Fibroblast of the aortic adventitia (primary cell): ENCODE measurements at regions not wholly inside any gene's neighbourhood (a gene's known extent, or its start where the extent isn't known, plus 50 kb on each side); places are given as distances from the start of the nearest gene placed in this dataset.

ENCODE experiments used
- DNase-seq: peaks from one replicate; pipeline ENCODE4 v3.0.0-alpha.2; 2010; ENCODE audit warnings: low read depth
- H3K4me3 ChIP-seq: 2 replicates; pipeline ENCODE4 v1.5.1; 2011; ENCODE audit warnings: low read depth, mild to moderate bottlenecking, control low read depth, low read length, moderate library complexity
- TF ChIP-seq, protein P1 (sequence below): IDR thresholded peaks from 2 replicates; pipeline ENCODE4 v1.5.1; 2011; ENCODE audit warnings: mild to moderate bottlenecking, low read length, control low read depth, inconsistent platforms; ENCODE audit not compliant: insufficient read depth

GRCh38 chr1:81467383-81467782, 333.4 kb upstream of the ADGRL2 start:
- TF ChIP-seq, protein P1, sequence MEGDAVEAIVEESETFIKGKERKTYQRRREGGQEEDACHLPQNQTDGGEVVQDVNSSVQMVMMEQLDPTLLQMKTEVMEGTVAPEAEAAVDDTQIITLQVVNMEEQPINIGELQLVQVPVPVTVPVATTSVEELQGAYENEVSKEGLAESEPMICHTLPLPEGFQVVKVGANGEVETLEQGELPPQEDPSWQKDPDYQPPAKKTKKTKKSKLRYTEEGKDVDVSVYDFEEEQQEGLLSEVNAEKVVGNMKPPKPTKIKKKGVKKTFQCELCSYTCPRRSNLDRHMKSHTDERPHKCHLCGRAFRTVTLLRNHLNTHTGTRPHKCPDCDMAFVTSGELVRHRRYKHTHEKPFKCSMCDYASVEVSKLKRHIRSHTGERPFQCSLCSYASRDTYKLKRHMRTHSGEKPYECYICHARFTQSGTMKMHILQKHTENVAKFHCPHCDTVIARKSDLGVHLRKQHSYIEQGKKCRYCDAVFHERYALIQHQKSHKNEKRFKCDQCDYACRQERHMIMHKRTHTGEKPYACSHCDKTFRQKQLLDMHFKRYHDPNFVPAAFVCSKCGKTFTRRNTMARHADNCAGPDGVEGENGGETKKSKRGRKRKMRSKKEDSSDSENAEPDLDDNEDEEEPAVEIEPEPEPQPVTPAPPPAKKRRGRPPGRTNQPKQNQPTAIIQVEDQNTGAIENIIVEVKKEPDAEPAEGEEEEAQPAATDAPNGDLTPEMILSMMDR, result no peak
- no peak overlapping the region for H3K4me3 ChIP-seq
- no peak for DNase-seq

GRCh38 chr1:81466961-81467360, 333.8 kb upstream of the ADGRL2 start:
- no peak overlapping the region for H3K4me3 ChIP-seq
- TF ChIP-seq, protein P1, result no peak
- no peak for DNase-seq

GRCh38 chr1:81463936-81464837, 336.5 kb upstream of the ADGRL2 start:
- TF ChIP-seq, protein P1, result no peak
- no peak for DNase-seq
- no peak overlapping the region for H3K4me3 ChIP-seq

DNA sequence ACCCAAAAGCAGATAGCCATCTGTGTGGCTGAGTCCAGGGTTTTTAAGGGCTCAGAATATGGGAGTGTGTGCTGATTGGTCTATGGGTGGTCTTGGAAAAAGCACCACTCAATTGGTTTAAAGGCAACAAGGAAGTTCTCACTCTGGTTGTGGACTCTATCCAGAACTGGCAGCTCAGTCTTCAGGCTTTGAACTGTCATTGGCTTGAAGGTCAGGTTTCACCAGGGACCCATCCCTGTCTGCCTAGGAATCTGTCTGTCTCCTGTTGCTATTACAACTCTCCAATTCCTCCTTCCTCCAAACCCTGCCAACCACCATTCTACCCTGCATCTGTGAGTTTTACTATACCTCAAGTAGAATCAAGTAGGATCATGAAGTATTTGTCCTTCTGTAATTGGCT, 341.7 kb upstream of the ADGRL2 start:
- no peak for DNase-seq
- TF ChIP-seq, protein P1, result no peak
- no peak overlapping the region for H3K4me3 ChIP-seq

DNA sequence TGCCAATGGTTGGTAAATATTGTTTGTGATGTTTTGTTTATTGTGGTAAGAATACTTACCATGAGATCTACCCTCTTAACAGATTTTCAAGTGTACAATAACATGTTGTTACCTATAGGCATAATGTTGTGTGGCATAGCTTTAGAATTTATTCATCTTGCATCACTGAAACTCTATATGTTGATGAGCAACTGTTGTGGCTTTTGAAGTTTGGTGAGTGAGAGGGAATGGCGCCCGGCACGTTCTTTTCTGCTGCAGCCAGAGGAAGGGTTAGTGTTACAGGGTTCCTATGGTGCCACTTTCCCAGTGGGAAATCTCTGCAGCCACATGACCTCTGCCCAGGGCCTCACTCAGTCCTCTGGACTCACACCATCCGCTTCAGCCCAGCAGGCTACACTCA, 342.5 kb upstream of the ADGRL2 start:
- no peak overlapping the region for H3K4me3 ChIP-seq
- TF ChIP-seq, protein P1, result no peak
- no peak for DNase-seq

DNA sequence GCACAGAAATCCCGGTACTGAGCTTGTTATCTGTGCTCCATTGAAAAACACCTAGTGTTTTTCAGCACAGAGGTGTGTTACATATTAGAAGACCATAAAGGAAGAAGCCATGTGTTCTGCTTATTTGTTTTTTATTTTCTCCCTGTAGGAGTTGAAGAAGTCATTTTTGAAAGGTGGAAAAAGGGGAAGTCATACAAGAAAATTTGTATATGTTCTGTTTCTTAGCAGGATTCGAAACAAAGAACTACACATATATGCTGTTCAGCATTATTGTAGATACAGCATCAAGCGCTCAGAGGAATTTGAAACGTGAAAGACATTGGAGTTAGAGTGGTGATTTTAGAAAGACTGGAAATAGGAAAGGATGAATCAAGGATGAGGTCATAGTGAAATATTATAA, 345.3 kb upstream of the ADGRL2 start:
- TF ChIP-seq, protein P1, result no peak
- H3K4me3 ChIP-seq, result no peak overlapping the region
- DNase-seq, result no peak
